ENCODE measurements at regions not wholly inside any gene's neighbourhood (a gene's known extent, or its start where the extent isn't known, plus 50 kb on each side); places are given as distances from the start of the nearest gene placed in this dataset.

GRCh38 chr2:180325416-180326120 lies 318.5 kb upstream of the CWC22 start:
- TF ChIP-seq, protein P1, sequence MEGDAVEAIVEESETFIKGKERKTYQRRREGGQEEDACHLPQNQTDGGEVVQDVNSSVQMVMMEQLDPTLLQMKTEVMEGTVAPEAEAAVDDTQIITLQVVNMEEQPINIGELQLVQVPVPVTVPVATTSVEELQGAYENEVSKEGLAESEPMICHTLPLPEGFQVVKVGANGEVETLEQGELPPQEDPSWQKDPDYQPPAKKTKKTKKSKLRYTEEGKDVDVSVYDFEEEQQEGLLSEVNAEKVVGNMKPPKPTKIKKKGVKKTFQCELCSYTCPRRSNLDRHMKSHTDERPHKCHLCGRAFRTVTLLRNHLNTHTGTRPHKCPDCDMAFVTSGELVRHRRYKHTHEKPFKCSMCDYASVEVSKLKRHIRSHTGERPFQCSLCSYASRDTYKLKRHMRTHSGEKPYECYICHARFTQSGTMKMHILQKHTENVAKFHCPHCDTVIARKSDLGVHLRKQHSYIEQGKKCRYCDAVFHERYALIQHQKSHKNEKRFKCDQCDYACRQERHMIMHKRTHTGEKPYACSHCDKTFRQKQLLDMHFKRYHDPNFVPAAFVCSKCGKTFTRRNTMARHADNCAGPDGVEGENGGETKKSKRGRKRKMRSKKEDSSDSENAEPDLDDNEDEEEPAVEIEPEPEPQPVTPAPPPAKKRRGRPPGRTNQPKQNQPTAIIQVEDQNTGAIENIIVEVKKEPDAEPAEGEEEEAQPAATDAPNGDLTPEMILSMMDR (conservative IDR thresholded peaks at IDR 0.05): no peak
- TF ChIP-seq ZFX (IDR thresholded peaks at IDR 0.05): no peak

Data from C4-2B (cell line).